ENCODE measurements at regions not wholly inside any gene's neighbourhood (a gene's known extent, or its start where the extent isn't known, plus 50 kb on each side); places are given as distances from the start of the nearest gene placed in this dataset.

- in situ Hi-C loops (cut with MboI; ENCODE audit: low sequenced_read_pairs): no loop called here
These were observed 461.1 kb upstream of the NCAM2 start for GRCh38 chr21:20537130-20537529.

DNA sequence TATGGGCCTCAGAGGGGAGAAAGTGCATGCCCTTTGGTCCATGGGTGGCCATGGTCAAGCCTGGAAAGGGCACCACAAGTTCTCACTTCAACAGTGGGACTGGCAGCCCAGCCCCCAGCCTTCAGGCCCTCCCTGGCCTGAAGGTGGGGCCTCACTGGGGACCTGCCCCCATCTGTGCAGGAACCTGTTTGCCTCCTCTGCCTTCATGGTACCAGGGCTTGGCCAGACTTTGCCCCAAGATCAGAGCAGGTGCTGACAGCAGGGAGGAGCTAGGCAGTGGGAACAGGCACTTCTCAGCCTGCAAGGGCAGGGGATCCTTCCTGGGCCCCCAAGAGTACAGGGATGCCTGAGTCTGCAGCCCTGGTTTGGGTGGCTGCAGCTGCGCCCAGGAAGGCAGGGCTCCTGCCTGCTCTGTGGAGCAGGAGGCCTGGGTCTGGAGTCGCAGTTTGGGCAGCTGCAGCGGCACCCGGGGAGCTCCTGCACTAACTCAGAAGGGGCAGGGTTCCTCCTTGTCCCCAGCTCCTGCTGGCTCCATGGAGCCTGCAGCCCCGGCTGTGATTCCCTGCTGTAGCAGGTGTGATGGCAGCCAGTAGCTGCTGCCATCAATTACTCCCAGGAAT lies 460.1 kb upstream of the NCAM2 start:
- in situ Hi-C loops (cut with MboI; ENCODE audit: low sequenced_read_pairs): no loop called here

- in situ Hi-C loops (cut with MboI; ENCODE audit: low sequenced_read_pairs): no loop called here
These were observed 452.8 kb upstream of the NCAM2 start for GRCh38 chr21:20545454-20545853.

GRCh38 chr21:20551939-20552338 lies 446.3 kb upstream of the NCAM2 start:
- in situ Hi-C loops (cut with MboI; ENCODE audit: low sequenced_read_pairs): no loop called here

DNA sequence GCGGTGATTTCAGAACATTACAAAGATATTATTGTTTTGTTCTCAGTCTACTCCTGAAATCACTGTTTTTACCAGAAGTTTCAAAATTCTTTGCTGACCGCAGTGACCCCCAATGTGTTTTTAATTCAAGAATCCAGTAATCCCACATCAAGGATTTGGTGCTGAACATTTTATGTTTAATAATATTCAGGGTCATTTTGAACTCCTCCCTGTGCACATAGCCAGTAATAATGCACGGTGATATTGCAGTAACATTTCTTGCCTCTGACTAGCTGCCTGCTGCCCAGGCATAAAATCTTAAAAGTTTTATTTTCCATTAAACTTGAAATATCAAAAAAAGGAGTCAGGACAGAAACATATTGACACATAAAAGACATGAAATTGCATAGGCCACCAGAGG lies 443.4 kb upstream of the NCAM2 start:
- in situ Hi-C loops (cut with MboI; ENCODE audit: low sequenced_read_pairs): no loop called here

GRCh38 chr21:20570824-20571232 lies 427.4 kb upstream of the NCAM2 start:
- in situ Hi-C loops (cut with MboI; ENCODE audit: low sequenced_read_pairs): no loop called here

- in situ Hi-C loops (cut with MboI; ENCODE audit: low sequenced_read_pairs): no loop called here
These were observed 425.6 kb upstream of the NCAM2 start for GRCh38 chr21:20572582-20572981.

GRCh38 chr21:20581361-20581760 lies 416.8 kb upstream of the NCAM2 start:
- in situ Hi-C loops (cut with MboI; ENCODE audit: low sequenced_read_pairs): no loop called here

- in situ Hi-C loops (cut with MboI; ENCODE audit: low sequenced_read_pairs): no loop called here
These were observed 406.9 kb upstream of the NCAM2 start for GRCh38 chr21:20591284-20591683.

- in situ Hi-C loops (cut with MboI; ENCODE audit: low sequenced_read_pairs): no loop called here
These were observed 405.7 kb upstream of the NCAM2 start for GRCh38 chr21:20592463-20592862.

- in situ Hi-C loops (cut with MboI; ENCODE audit: low sequenced_read_pairs): no loop called here
These were observed 395.0 kb upstream of the NCAM2 start for GRCh38 chr21:20603236-20603635.

GRCh38 chr21:20611008-20611407 lies 387.2 kb upstream of the NCAM2 start:
- in situ Hi-C loops (cut with MboI; ENCODE audit: low sequenced_read_pairs): no loop called here

GRCh38 chr21:20613654-20614053 lies 384.6 kb upstream of the NCAM2 start:
- in situ Hi-C loops (cut with MboI; ENCODE audit: low sequenced_read_pairs): no loop called here

- in situ Hi-C loops (cut with MboI; ENCODE audit: low sequenced_read_pairs): no loop called here
These were observed 381.1 kb upstream of the NCAM2 start for GRCh38 chr21:20617130-20617529.

DNA sequence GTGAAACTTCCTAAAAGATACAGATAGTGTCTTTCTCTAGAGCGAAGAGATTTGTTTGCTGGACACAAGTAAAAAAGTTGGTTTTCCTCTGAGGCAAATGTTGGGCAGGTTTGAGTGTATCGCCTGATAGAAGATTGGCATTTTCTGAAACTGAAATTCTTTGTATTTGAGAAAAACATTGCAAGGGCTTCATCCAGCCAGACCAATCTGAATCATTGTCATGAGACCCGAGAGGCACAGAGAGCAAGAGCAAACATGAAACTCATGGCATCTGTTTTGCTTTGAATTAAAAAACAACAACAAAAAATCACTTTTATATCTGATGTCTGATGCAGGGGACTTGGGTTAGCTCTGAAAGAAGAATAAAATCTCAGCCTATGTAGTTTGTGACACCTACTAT lies 379.3 kb upstream of the NCAM2 start:
- in situ Hi-C loops (cut with MboI; ENCODE audit: low sequenced_read_pairs): no loop called here

DNA sequence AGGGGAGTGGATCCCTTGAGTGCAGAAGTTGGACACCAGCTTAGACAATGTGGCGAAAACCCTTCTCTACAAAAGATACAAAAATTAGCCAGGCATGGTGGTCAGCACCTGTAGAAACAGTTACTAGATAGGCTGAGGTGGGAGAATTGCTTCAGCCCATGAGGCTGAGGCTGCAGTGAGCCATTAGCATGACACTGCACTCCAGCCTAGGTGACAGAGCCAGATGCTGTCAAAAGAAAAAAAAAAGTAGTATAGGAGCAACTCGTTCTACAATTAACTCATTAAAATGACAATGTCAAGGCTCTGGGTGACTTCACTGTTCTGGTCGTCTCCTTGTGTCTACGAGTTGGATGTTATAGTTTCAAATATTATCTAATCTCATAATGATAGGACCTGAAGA lies 370.6 kb upstream of the NCAM2 start:
- in situ Hi-C loops (cut with MboI; ENCODE audit: low sequenced_read_pairs): no loop called here

DNA sequence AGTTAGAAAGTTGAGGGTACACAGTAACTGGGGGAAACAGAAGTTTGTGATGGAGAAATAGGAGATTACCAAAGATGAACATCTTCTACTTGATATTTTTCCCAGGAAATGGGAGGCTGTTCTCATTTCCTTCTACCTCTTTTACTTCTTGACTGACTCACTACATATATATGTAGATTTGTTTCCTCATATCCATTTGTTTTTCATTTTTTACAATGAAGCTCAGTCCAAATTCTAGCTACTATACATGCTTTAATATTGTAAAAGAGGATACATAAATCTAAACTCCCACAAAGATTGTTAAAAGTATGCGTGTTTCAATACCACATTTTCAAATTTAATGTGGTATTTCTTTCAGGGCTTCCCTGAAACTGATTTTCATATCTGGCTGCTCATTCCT lies 366.6 kb upstream of the NCAM2 start:
- in situ Hi-C loops (cut with MboI; ENCODE audit: low sequenced_read_pairs): no loop called here

GRCh38 chr21:20639026-20639425 lies 359.2 kb upstream of the NCAM2 start:
- in situ Hi-C loops (cut with MboI; ENCODE audit: low sequenced_read_pairs): no loop called here

DNA sequence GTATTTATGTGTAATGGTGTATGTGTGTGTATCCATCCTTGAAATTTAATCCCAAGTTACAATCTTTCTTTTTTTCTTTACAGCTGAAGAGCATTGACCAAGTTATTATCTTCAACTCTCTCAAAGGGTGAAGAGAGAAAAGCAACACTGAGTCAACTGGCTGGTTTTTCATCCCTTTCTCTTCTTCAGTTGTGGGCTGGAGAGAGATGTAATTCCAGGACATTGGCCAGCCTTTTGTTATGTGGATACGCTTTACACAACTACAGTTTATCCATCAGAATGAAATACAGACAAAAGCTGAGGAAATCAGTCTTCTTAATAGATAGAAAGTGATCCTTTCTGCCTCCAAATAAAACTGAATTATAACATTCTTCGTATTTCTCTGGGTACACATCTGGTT lies 357.0 kb upstream of the NCAM2 start:
- in situ Hi-C loops (cut with MboI; ENCODE audit: low sequenced_read_pairs): no loop called here

- in situ Hi-C loops (cut with MboI; ENCODE audit: low sequenced_read_pairs): no loop called here
These were observed 355.5 kb upstream of the NCAM2 start for GRCh38 chr21:20642681-20643080.

- in situ Hi-C loops (cut with MboI; ENCODE audit: low sequenced_read_pairs): no loop called here
These were observed 353.7 kb upstream of the NCAM2 start for GRCh38 chr21:20644552-20644951.

DNA sequence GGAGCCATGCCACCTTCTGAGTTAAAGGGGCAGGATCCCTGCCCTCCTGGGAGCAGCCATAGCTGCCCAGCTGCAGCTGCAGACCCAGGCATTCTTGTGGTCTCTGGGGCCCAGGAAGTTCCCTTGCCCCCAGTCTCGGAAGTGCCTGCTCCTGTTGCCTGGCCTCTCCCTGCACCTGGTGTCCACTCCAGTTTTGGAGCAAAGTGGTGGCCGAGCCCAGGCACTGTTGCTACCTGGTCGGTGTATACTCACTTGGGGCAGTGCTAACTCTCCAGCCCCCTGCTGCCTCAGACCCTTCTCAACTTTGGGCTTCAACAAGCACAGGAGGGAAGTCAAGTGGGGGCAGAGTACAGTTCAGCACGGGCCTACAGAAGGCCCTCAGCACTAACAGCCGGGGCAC lies 352.9 kb upstream of the NCAM2 start:
- in situ Hi-C loops (cut with MboI; ENCODE audit: low sequenced_read_pairs): no loop called here

- in situ Hi-C loops (cut with MboI; ENCODE audit: low sequenced_read_pairs): no loop called here
These were observed 351.6 kb upstream of the NCAM2 start for GRCh38 chr21:20646431-20647165.

Data from HL-60/S4 treated with retinoic acid at 250 ng/mL for 4 days and 3 days (cell line).